ENCODE measurements at regions not wholly inside any gene's neighbourhood (a gene's known extent, or its start where the extent isn't known, plus 50 kb on each side); places are given as distances from the start of the nearest gene placed in this dataset.
"Not testable (repeated sequence)": the region's sequence is repeated elsewhere in the genome, so short reads cannot be mapped to it uniquely, and the experiment has no call there.

DNA sequence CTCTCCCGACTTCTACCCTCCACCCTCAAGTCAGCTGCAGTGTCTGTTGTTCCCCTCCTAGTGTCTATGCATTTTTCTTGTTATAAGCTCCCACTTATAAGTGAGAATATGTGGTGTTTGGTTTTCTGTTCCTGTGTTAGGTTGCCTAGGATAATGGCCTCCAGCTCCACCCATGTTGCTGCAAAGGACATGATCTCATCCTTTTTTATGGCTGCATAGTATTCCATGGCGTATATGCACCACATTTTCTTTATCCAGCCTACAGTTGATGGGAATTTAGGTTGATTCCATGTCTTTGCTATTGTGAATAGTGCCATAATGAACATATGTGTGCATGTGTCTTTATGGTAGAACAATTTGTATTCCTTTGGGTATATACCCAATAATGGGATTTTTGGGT, 80.7 kb downstream of the SPTSSA start:
- DNase-seq: not testable (repeated sequence)

DNA sequence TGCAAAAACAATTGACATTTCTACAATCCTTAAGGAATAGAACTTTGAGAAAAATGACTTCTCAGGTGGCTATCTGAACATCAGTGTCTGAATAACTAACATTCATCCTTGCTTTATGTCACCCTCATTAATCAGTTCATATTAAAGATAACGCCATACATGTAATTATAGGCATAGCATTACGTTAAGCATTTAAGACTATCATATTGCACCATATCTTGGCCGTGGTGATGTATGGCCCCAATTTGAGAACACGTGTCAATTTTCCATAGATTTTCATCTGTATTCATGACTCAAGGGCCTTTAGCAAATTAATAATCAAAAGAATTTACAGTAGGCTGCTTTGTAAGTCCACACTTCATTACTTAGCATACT, 81.6 kb downstream of the SPTSSA start:
- DNase-seq: no peak

DNA sequence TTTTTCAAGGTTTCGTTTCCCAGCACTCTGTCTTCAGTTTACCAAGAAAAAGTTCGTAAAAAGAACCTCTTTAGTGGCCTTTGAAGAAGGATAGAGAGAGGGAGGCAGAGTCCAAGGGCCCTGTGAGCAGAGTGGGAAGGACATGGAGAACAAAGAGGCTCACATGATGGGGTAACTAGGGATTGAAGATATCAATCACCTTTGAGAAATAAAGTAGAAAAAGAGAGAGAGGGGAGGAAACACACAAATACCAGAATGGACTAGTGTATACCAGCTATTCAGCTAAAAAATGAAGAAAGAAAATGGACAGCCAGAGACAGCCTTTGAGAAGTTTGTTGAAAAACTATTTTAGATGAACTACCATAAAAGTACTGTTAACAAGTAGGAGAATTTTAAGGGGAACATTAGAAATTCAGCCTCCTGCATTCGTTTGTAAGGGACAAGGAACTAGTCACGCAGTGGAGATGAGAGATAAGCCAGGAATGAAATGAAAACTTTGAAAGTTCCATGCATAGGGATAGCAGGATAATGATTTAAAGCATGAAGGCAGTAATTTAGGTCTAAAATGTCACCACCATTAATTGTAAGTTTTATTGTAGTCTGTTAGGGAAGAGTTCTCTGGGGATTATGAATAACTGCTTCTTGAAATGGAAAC, 82.1 kb downstream of the SPTSSA start:
- DNase-seq: no peak

DNA sequence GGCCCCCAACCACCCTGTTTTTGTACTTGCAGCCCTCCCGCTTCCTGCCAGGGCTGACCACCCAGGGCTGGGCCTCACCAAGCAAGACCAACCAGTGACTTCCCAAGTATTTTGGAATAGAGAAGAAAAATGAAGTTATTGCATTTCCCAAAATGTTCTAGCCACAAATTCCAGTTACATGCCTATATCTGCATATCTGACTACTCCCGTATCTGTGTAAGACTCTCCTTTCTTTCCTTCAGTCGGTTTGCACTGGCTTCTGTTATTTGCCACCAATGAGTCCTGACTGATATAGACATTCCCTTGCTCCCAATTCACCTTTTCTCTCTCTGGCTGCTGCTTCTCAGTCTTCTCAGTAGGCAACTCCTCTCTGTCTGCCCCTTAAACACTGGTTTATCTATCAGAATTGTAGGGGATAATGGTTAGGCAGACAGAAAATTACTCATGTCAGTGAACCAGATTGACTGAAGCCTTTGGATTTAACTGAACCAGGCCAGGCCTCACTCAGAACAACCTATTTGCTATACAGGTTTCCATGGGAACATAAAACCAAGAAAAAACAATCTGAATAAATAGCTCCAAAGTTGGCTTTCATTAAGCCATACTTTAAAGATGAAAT, 85.3 kb downstream of the SPTSSA start:
- no peak for DNase-seq

DNA sequence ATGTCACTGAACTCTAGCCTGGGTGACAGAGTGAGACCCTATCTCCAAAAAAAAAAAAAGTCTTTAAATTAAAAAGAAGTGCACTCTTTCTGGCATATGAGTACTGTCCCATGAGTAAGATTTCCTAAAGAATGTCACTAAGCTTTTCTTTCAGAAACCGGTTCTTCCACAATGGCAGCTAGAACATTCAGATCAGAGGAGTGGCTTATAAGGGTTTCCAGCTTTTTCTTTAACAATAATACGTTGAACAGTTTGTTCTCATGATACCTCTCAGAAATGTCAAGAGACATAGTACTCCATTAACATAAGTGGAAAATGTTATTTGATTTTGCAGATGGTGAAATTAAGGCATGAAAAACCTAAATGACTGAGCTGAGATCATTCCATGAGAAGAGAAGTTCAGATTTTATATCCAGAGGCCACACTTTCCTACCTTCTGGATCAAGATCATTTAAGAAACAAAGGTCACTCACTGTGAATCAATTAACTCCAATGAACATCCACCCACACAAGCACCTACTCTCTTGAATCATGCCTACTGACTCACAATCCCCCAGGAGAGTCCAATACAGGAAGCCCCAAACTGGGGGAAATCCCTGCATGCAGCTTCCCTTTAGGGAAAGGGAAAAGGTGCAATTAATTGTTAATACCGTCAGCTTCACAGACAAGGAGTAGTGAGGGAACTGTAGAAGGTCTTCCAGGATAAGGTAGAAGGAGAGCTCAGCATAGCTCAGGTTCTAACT, 86.9 kb downstream of the SPTSSA start:
- no peak for DNase-seq

DNA sequence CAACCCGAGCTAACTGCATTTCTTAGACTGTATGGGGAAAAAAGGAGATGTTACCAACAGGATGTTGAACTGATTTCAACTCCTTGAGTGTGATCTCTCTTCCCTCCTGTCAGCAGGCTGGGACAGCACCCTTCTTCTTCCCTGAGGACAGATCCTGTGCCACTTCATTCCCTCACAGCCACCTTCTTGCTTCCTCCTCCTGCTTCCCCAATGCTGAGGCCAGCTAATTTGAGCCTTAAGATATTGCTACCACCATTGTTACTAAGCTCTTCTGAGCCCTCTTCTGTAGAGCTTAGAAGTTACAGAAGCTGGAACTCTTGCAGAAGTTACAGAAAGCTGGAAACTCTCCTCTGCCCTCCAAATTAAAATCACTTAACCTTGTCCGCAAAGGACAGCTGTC, 88.8 kb downstream of the SPTSSA start:
- DNase-seq: no peak

DNA sequence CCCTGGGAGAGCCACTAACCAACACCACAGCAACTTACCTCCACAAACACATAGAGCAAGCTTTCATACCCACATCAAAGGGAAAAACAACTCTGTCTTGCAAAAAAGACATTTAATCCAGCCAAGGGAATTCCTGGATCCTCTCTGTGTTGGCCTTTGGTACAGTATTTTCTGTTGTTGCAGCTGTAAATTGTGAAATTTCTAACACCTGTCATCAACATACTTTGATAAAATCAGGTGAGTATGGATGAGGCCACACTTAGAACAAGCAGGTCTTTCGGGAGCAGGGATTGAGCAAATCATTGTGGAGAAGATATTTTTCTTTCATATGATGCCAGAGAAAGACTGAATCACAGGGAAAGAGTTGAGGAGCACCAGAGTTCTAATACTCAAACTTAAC, 89.3 kb downstream of the SPTSSA start:
- no peak for DNase-seq

DNA sequence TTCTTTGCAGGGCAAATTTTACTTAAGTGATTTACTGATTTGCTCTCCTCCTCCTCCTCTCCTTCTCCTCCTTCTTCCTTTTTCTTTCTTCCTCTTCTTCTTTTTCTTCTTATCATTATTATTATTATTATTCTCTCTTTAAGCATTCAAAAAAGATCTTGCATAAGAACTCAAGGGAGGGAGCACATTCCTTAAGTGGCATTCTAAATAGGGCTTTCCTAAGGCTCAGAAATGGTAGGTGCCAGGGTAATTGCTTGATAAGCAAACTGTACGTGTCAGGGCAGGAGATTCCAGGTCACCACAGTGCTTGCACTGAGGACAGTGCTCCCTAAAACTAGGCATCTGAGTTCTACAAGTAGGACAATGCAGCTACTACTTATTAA, 92.4 kb downstream of the SPTSSA start:
- DNase-seq: no peak

DNA sequence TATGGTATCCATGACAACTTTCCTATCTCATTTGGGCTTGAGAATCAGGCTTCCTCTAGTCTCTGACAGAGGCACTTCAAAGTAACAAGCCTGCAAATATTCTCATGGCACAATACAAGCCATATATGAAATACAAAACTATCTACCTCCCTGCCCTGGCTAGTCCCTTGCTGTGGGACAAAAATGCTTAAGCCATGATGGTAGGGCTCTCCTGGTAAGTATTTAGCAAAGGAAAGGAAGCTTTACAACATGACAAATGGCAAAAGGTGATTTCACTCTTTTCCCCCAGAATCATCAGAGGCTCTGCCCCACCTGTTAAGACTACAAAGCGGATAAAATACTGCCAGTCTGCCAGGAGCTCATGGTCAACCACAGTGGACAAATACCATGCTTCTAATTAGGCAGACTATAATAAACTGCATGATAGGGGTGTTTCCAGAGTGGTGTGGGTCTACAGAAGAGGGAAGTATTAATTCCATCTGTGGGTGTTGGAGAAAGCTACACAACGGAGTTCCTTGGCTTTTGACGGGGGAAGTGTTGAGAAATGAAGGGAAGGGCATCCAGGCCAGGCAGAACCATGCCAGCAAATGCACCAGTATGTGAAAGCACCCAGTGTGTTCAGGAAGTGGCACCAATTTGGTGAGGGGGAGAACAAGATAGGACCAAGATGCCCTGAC, 92.9 kb downstream of the SPTSSA start:
- DNase-seq: no peak

DNA sequence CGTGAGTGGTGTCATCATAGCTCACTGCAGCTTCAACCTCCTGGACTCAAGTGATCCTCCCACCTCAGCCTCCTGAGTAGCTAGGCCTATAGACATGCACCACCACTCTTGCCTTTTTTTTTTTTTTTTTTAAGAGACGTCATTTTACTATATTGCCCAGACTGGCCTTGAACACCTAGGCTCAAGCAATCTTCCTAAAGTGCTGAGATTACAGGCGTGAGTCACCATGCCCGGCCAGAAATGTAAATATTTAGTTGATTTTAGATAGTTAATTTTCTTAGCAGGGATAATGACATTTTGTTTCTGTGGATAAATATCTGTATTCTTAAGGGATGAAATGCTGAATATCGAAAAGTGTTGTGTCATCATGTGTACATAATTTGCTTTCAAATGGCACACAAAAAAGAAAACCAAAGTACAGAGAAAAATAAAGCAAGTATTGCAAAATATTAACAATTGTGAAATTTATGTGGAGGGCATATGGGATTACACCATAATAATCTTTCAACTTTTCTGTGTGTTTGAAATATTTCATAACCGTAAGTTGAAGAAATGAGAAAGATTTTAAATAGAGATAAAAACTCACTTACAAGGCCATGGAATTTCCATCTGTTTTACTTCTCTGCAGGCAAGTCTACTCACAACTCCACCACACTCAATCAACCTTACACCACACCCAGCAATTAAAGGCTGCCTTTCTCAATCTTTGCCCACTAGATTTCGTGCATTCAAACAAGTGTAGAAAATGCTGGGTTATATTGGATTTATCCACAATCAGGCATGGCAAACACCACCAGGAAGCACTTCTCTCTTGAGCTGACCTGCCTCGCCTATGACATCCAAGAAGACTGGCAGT, 93.7 kb downstream of the SPTSSA start:
- no peak for DNase-seq

DNA sequence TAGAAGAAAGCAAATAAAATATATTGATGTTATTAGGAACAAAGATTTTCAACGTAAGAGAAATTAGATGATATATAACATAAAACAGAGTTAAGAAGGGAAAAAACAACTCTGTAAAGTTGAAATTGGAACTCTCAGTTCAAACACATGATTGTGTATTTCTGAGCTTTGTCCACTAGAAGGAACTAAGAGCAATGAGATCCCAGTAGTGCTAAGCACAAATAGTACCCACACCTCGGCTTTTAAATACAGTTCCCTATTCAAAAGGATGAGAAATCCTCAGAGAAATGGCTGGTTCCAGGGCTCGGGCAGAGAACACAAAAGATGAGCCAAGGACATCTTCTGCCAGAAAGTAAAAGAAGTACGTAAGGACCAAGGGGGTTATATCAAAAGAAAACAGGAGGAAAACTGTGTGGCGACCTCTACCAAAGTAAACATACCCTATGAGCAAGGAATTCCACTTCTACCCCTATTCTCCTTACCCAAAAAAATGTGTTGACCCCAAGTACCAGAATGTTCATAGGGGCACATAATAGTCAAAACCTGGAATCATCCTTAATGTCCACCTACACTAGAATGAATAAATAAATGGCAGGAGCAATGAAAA, 96.6 kb downstream of the SPTSSA start:
- no peak for DNase-seq

DNA sequence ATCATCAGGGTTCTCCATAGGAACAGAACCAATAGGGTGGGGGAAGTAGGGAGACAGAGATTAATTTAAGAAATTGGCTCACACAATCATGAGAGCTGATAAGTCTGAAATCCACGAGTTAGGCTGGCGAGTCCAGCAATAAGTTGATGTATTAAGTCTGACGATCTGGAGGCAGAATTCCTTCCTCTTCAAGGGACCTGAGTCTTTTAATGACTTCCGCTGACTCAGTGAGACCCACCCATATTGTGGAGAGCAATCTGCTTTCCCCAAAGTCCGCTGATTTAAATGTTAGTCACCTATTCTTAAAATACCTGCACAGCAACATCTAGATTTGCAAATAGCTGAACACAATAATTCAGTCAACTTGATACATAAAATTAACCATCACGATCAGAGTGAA, 97.8 kb downstream of the SPTSSA start:
- DNase-seq: no peak

DNA sequence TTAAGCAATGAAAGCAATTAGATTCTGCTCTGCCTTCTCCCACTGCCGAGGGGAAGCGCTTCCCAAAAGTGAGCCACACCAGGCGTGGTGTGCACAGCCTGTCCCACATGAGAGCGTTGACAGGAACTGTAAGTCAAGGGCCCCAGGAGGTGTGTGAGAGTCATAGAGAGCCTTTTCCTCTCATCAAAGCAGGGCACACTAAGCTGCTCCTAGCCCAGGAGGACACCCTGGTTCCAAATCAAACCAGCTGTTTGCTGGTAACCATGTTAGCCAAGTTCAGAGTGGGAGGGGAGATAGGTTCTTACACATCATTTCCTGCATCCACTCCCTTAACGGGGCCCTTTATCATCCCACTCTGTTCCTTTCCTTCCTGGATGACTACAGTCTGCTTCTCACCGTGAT, 98.3 kb downstream of the SPTSSA start:
- no peak for DNase-seq

DNA sequence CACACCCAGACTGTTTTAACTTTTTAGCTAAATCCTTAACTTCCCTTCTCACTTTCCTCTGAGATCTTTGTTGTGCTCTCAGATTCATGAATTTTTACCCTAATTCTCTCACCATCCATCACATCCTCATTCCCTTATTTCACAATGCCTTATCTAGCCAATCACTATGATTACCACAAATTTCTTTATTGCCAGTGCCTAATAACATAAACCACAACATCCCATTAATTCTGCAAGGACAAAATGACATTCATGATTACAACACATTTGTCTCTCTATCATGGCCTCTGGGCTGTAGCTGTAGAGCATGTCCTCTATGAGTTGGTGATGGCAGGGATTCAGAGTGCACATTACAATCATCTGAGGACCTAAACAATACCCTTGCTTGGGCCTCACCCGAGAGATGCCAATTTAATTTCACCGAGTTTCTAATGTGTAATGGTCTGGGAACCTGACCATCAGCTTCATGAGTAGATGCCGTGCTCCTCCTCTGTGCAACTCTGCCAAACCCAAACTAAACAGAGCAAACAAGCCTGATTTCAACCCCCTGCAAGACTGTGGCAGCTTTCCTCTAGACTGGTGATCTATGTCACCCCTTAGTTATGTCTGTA, 99.3 kb downstream of the SPTSSA start:
- DNase-seq: no peak

DNA sequence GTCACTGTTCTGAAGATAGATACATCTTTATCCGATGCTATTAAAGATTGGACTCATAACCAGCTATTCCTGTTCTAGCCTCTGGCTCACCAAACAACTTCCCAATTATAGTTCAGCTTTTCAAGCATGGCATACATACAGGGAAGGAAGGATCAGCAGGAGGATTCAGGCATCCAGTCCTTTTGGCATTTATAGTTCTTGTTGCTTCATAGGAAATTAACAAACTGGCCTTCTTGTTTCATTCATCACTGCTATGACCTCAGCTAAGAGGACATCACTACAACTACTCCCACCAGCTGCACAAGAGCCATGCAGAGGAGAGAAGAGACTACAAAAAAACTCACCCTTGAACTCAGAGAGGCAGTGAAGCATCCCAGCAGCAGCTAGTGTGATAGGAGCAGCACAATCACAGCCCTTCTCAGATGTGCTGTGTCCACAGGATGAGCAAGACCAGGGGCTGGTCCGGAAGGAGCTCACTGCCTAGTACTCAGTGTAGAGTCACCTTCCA, 100.5 kb downstream of the SPTSSA start:
- DNase-seq: no peak

DNA sequence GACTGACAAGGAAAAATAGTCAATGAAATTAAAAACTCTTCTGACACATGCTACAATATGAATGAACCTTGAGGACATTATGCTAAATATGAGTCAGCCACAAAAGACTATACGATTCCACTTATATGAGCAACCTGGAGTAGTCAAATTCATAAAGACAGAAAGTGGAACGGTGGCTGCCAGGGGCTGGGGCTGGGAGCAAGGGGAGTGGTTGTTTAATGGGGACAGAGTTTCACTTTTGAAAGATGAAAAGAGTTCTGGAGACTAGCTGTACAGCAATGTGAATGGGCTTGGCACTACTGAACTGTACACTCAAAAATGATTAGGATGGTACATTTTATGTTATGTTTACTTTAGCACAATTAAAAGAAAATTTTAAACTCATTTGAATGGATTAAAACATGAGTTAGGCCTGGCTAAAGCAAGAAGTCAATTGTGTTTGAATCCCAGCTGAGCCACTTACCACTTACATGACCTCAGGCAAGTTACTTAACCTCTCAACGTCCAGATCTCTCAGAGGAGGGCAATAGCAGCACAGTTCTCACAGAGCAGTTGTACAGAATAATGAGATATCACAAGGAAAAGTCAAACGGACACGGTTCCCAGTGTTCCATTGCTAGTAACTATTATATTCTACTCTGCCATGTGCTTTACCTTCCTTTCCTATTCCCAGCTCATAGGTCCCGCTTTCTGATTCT, 102.5 kb downstream of the SPTSSA start:
- no peak for DNase-seq

DNA sequence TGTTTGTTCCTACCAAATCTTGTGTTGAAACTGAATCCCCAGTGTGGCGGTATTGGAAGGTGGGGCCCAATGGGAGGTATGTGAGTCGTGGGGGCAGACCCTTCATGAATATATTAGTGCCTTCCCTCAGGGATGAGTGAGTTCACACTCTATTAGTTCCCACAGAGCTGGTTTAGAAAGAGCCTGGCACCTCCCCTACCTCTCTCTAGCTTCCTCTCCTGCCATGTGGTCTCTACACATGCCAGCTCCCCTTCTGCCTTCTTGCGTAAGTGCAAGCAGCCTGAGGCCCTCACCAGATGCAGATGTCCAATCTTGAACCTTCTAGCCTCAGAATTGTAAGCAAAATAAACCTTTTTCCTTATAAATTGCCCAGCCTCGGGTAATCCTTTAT, 105.8 kb downstream of the SPTSSA start:
- no peak for DNase-seq

DNA sequence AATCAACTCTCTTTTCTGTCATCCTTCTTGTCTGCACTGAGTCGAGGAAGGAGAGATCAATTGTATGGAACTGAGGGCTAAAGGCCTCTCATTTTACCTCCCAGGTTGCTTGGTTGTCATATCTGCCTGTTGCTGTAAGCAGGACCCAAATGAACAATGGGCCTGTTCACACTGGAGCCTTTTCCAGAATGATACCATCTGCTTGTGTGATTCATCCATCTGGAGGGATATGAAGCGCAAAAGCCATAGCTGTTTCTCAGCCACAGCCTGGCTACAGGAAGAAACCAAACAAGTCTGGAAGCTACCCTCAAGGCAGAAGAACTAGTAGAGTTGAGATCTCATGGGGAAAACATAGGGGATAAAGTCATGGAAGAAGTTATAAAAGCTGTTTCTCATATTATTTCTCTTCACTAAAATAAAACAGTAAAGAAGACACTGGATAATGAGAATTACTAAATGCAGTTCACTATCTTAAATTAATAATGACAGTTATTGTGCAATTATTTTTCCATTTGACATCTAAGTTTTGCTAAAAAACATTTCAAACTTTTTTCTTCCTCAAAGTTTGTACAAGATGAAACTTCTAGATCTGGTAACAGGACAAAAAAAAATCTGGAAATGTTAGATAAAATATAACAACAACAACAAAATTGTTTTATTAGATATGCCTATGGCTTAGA, 106.3 kb downstream of the SPTSSA start:
- DNase-seq: no peak

DNA sequence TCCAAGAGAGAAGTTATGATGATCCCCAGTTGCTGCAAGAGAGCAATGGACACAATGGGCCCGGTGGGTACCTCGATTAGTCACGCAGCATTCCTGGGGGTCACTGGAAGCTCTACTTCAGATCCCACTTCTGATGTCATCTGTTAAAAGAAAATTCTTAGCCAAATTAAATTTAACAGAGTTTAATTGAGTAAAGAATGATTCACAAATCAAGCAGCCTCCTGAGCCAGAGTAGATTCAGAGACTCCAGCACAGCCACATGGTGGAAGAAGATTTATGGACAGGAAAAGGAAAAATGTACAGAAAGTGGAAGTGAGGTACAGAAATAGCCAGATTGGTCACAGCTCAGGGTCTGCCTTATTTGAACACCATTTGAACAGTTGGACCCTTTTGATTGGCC, 107.5 kb downstream of the SPTSSA start:
- no peak for DNase-seq

DNA sequence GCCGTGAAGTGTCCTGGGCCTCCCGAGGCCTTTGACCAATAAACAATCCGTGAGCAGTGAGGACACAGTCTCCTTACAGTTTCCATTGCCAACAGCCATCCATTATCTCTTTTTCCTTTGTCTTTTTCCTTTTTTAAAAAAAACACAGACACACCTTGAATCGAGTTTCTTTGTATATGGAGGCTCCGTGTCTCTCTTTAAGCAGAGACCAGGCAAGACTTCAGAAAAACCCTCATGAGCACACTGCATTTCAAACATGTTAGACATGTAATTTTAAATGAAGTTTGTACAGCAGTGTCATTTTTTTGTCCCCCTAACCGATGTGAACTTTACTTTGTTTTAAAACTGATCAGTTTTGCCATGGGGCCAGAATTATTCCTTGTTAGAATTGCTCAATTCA, 111.1 kb downstream of the SPTSSA start:
- no peak for DNase-seq

DNA sequence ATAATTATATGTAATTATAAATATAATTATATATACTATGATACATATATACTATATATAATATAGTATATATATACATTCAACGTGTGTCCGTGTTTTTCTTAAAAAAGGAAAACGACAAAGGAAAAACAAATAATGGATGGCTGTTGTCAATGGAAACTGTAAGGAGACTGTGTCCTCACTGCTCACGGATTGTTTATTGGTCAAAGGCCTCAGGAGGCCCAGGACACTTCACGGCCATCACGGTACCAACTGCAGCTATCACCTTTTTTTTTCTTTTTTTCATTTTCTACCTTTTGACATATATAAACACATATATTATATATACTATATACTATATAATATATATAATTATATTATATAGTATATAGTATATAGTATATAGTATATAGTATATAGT, 113.4 kb downstream of the SPTSSA start:
- no peak for DNase-seq

Measured in CD4-positive, alpha-beta T cell treated with Interleukin-4 for 4 hours (primary cell).